GM12878 (cell line): ENCODE measurements at regions not wholly inside any gene's neighbourhood (a gene's known extent, or its start where the extent isn't known, plus 50 kb on each side); places are given as distances from the start of the nearest gene placed in this dataset.

Experiments used
- ATAC-seq: fragments of 200-7000 bp; cut with Tn5 transposase; 3 replicates; pipeline ENCODE4 v1.9.1; 2020; ENCODE audit warnings: mild to moderate bottlenecking, moderate library complexity
- BruUV-seq: library from RNA; stranded (reverse); fragments of 400-500 nt; replicated peaks from 2 replicates; lab custom pipeline; 2021; lab: Mats Ljungman, UMichigan
- CTCF ChIA-PET: fragments of 300-600 bp; sonication (Branson Sonifier 250); formaldehyde crosslinking; extraction: SDS; loops from one replicate; lab custom pipeline; 2021; ENCODE audit warnings: inconsistent platforms; lab: Yijun Ruan, JAX
- POLR2A ChIA-PET: fragments of 350-600 bp; formaldehyde crosslinking; extraction: SDS; loops from one replicate; lab custom pipeline; 2021; ENCODE audit warnings: inconsistent platforms; lab: Charles Lee
- RAD21 ChIA-PET: fragments of 300-600 bp; sonication (Branson Sonifier 250); formaldehyde crosslinking; loops from one replicate; lab custom pipeline; 2023; ENCODE audit warnings: antibody characterized with exemption; ENCODE audit not compliant: unreplicated experiment; lab: Charles Lee
- SMC1A ChIA-PET: fragments of 300-600 bp; sonication (Branson Sonifier 250); formaldehyde crosslinking; loops from one replicate; lab custom pipeline; 2023; ENCODE audit not compliant: unreplicated experiment, uncharacterized antibody; lab: Charles Lee
- DNase-seq: peaks from one replicate; pipeline ENCODE4 v3.0.0-alpha.2; 2011; ENCODE audit warnings: low read depth, low spot score
- FAIRE-seq: peaks from 3 replicates; lab custom pipeline; 2011; peaks lifted over from hg19 to GRCh38; lab: Jason Lieb, UNC
- H2AFZ ChIP-seq: 2 replicates; pipeline ENCODE4 v1.6.0; 2011; ENCODE audit warnings: low read depth, low read length, control low read depth; ENCODE audit not compliant: control insufficient read depth
- H3K27ac ChIP-seq: 2 replicates; pipeline ENCODE4 v1.5.1; 2011; ENCODE audit warnings: control low read depth; ENCODE audit not compliant: control insufficient read depth, insufficient read depth
- H3K27me3 ChIP-seq, 2 experiments: replicated peaks in 1 of 2; 2 replicates each; pipeline versions ENCODE4 v1.6.0 to v1.6.1; 2011; ENCODE audit warnings: low read length in 1 of 2; ENCODE audit not compliant: control insufficient read depth in 2 of 2, insufficient read depth in 2 of 2
- H3K36me3 ChIP-seq, 2 experiments: 2 replicates each; pipeline ENCODE4 v1.5.1; 2011; ENCODE audit warnings: low read length in 1 of 2; ENCODE audit not compliant: control insufficient read depth in 2 of 2, insufficient read depth in 2 of 2
- H3K4me1 ChIP-seq: 2 replicates; pipeline ENCODE4 v1.6.1; 2011; ENCODE audit warnings: mild to moderate bottlenecking, low read length, moderate library complexity, mixed read lengths; ENCODE audit not compliant: control insufficient read depth, insufficient read depth
- H3K4me2 ChIP-seq: 2 replicates; pipeline ENCODE4 v1.6.0; 2011; ENCODE audit warnings: control low read depth; ENCODE audit not compliant: control insufficient read depth, insufficient read depth
- H3K4me3 ChIP-seq: fragments of 200-600 bp; sonication (generic); 2 replicates; pipeline ENCODE4 v1.5.1; 2016
- H3K79me2 ChIP-seq: 2 replicates; pipeline ENCODE4 v1.6.0; 2011; ENCODE audit warnings: low read length; ENCODE audit not compliant: control insufficient read depth, insufficient read depth
- H3K9ac ChIP-seq: 2 replicates; pipeline ENCODE4 v1.8.0; 2011; ENCODE audit warnings: low read length, control low read depth, mixed read lengths; ENCODE audit not compliant: control insufficient read depth, insufficient read depth
- H3K9me3 ChIP-seq: replicated peaks from 3 replicates; pipeline ENCODE4 v1.5.1; 2011; ENCODE audit warnings: mild to moderate bottlenecking, low read length; ENCODE audit not compliant: control insufficient read depth, insufficient read depth
- H4K20me1 ChIP-seq: 2 replicates; pipeline ENCODE4 v1.6.0; 2011; ENCODE audit not compliant: control insufficient read depth, insufficient read depth
- ESRRA ChIP-seq: IDR thresholded peaks from 2 replicates; pipeline ENCODE4 v1.6.1; 2012; ENCODE audit warnings: mild to moderate bottlenecking, low read length, improper control_type of control experiment
- FOXM1 ChIP-seq: IDR thresholded peaks from 2 replicates; pipeline ENCODE4 v1.6.1; 2012; ENCODE audit warnings: low read depth, mild to moderate bottlenecking, inconsistent platforms, low read length, moderate library complexity
- HDGF ChIP-seq: fragments of 450-650 bp; IDR thresholded peaks from 2 replicates; pipeline ENCODE4 v1.6.1; 2016; ENCODE audit warnings: antibody characterized with exemption
- IKZF1 ChIP-seq: fragments of 450-650 bp; conservative IDR thresholded peaks from 2 replicates; pipeline ENCODE4 v1.6.1; 2017; ENCODE audit warnings: antibody characterized with exemption, mild to moderate bottlenecking
- IRF4 ChIP-seq: IDR thresholded peaks from 2 replicates; pipeline ENCODE4 v1.6.1; 2011; ENCODE audit warnings: low read depth, low read length
- NR2C1 ChIP-seq: fragments of 450-650 bp; IDR thresholded peaks from 2 replicates; pipeline ENCODE4 v1.6.1; 2017; ENCODE audit warnings: antibody characterized with exemption, mild to moderate bottlenecking, moderate library complexity
- PAX8 ChIP-seq: fragments of 450-650 bp; IDR thresholded peaks from 2 replicates; pipeline ENCODE4 v1.6.1; 2017; ENCODE audit warnings: mild to moderate bottlenecking, moderate library complexity
- SUZ12 ChIP-seq: fragments of 200-600 bp; sonication (generic); IDR thresholded peaks from one replicate; pipeline ENCODE4 v1.6.1; 2018; ENCODE audit warnings: antibody characterized with exemption, mild to moderate bottlenecking; ENCODE audit not compliant: unreplicated experiment
- TAF1 ChIP-seq: IDR thresholded peaks from 2 replicates; pipeline ENCODE4 v1.6.1; 2011; ENCODE audit warnings: mild to moderate bottlenecking, low read depth, low read length, borderline replicate concordance
- WGBS: methylation state at CpG from one replicate; pipeline ENCODE4 v1.1.6; 2016; ENCODE audit warnings: low lambda C conversion rate; ENCODE audit not compliant: insufficient replicate concordance, insufficient coverage; ENCODE audit errors: missing lambda C conversion rate; 5-methylcytosine and 5-hydroxymethylcytosine counted together
- in situ Hi-C: fragments of 300-500 bp; cut with MboI; formaldehyde crosslinking; loops from 9 replicates; pipeline ENCODE4 v1.14.3; 2018; ENCODE audit warnings: mixed read lengths
- intact Hi-C: fragments of 100-400 bp; cut with micrococcal nuclease; formaldehyde crosslinking; loops from one replicate; pipeline ENCODE4 v1.14.2; 2022; ENCODE audit not compliant: unreplicated experiment
- TF ChIP-seq, protein P1 (sequence below): IDR thresholded peaks from 2 replicates; pipeline ENCODE4 v1.6.1; 2012; ENCODE audit warnings: low read depth, low read length, improper control_type of control experiment
- TF ChIP-seq, protein P2 (sequence below): IDR thresholded peaks from 2 replicates; pipeline ENCODE4 v1.6.1; 2011; ENCODE audit warnings: low read depth, mild to moderate bottlenecking, low read length, moderate library complexity, borderline replicate concordance; ENCODE audit errors: extremely low read depth
- TF ChIP-seq, protein P3 (sequence below): fragments of 450-650 bp; IDR thresholded peaks from 2 replicates; pipeline ENCODE4 v1.6.1; 2017; ENCODE audit warnings: low read depth, mild to moderate bottlenecking, moderate library complexity
- TF ChIP-seq, protein P4 (sequence below): IDR thresholded peaks from 2 replicates; pipeline ENCODE4 v1.6.1; 2012; ENCODE audit warnings: improper control_type of control experiment, low read depth, low read length; ENCODE audit not compliant: insufficient replicate concordance

DNA sequence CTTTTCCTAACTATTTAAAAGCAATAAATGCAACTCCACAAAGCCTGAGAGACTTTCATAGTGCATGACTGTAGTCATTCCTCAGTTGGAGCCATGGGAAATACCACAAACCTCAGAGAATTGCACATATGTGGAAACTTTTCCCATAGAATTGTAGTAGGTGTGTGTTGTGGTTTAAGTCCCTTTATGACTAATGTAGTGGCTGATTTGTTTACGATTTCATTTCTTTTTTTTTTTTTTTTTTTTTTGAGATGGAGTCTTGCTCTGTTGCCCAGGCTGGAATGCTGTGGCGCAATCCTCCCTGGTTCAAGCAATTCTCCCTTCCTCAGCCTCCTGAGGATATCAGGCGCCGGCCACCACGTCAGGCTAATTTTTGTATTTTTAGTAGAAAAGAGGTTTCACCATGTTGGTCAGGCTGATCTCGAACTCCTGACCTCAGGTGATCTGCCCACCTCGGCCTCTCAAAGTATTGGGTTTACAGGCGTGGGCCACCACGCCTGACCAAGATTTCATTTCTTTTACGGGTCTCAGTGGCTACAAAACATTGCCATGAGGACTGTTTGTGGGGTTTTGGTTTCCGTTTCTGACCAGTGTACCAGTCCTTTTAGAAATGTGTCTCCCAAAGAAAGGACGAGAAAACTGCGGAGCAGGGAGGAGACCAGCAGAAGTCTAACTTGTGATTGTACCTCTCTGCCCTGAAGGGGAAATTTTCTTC is 212.1 kb upstream of the MARCKS start (continued):
- TF ChIP-seq, protein P1, sequence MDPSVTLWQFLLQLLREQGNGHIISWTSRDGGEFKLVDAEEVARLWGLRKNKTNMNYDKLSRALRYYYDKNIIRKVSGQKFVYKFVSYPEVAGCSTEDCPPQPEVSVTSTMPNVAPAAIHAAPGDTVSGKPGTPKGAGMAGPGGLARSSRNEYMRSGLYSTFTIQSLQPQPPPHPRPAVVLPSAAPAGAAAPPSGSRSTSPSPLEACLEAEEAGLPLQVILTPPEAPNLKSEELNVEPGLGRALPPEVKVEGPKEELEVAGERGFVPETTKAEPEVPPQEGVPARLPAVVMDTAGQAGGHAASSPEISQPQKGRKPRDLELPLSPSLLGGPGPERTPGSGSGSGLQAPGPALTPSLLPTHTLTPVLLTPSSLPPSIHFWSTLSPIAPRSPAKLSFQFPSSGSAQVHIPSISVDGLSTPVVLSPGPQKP, result no peak
- TF ChIP-seq, protein P2, sequence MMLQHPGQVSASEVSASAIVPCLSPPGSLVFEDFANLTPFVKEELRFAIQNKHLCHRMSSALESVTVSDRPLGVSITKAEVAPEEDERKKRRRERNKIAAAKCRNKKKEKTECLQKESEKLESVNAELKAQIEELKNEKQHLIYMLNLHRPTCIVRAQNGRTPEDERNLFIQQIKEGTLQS, result no peak
- TF ChIP-seq, protein P3, sequence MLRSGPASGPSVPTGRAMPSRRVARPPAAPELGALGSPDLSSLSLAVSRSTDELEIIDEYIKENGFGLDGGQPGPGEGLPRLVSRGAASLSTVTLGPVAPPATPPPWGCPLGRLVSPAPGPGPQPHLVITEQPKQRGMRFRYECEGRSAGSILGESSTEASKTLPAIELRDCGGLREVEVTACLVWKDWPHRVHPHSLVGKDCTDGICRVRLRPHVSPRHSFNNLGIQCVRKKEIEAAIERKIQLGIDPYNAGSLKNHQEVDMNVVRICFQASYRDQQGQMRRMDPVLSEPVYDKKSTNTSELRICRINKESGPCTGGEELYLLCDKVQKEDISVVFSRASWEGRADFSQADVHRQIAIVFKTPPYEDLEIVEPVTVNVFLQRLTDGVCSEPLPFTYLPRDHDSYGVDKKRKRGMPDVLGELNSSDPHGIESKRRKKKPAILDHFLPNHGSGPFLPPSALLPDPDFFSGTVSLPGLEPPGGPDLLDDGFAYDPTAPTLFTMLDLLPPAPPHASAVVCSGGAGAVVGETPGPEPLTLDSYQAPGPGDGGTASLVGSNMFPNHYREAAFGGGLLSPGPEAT, result peak; percentile 93
- no peak for TF ChIP-seq SUZ12
- TF ChIP-seq, all 136 proteins: peak for 52

DNA sequence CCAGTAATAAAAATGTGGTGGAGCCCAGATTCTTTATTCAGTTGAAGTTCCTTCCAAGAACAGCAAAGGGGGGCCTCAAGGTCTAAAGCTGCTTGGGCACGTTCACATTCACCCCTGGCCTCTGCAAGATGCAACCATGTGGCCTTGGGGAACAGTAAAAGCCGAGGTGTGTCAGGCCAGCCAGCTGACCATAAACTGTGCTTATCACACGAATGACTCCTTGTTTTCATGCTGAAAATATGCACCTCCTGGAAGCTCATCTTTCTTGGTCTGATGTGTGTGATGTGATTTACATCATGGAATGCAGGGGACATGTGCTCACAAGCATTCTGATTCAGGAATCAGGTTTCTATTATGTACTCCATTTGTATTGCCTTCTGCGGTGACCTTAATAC is 211.6 kb upstream of the MARCKS start:
- Histone ChIP-seq H3K27me3 (no peaks in the 10 kb centered on the region), H3K9me3 (no peaks in the 10 kb centered on the region), H3K4me1 (peaks cover 56% of the 10 kb centered on the region), H3K4me2 (peak overlapping the region; percentile 67), H2AFZ (peak overlapping the region; percentile 33), H4K20me1 (no peaks in the 10 kb centered on the region), H3K4me3 (peak overlapping the region; percentile 22; the same call in 1 of the 2 replicates), H3K27ac (peak overlapping the region; percentile 89), H3K9ac (peak overlapping the region; percentile 58), H3K79me2 (peaks cover 11% of the 10 kb centered on the region), H3K36me3 (no peaks in the 10 kb centered on the region)
- WGBS, result 17% methylated on average over 4 of the region's 4 CpGs
- ChIA-PET SMC1A (interaction anchor here (0.6 to 10.5 kb wide), 14 partner anchors 14 to 1798 kb away, joined by 3 to 489 read pairs (median 5); no protein-coding TSS in a partner anchor), CTCF (interaction anchor here (0.9 to 9.3 kb wide), 8 partner anchors 10 to 339 kb away, joined by 3 to 146 read pairs (median 8); no protein-coding TSS in a partner anchor), POLR2A (interaction anchor here (0.5 to 9.3 kb wide), 9 partner anchors 10 to 219 kb away, joined by 3 to 304 read pairs (median 8); no protein-coding TSS in a partner anchor), RAD21 (interaction anchor here (0.7 to 10.5 kb wide), 13 partner anchors 8 to 234 kb away, joined by 3 to 395 read pairs (median 6); no protein-coding TSS in a partner anchor)
- peak; percentile 49 for ATAC-seq
- BruUV-seq, result no TSS peak
- in situ Hi-C loops (loop anchor here (25.0 kb wide), 2 partner anchors 1808 to 1908 kb away; no protein-coding TSS in a partner anchor), intact Hi-C loops (loop anchor here (5.0 to 10.0 kb wide), 3 partner anchors 112 to 319 kb away; no protein-coding TSS in a partner anchor)
- DNase-seq, result no peak
- FAIRE-seq, result no peak
- 0 out of 2 replicates have a peak, but pooled peaks have one; percentile 19 for TF ChIP-seq NR2C1
- TF ChIP-seq IKZF1, result peak; percentile 31; the same call in 1 of the 2 replicates
- no peak for TF ChIP-seq IRF4
- TF ChIP-seq, protein P4, sequence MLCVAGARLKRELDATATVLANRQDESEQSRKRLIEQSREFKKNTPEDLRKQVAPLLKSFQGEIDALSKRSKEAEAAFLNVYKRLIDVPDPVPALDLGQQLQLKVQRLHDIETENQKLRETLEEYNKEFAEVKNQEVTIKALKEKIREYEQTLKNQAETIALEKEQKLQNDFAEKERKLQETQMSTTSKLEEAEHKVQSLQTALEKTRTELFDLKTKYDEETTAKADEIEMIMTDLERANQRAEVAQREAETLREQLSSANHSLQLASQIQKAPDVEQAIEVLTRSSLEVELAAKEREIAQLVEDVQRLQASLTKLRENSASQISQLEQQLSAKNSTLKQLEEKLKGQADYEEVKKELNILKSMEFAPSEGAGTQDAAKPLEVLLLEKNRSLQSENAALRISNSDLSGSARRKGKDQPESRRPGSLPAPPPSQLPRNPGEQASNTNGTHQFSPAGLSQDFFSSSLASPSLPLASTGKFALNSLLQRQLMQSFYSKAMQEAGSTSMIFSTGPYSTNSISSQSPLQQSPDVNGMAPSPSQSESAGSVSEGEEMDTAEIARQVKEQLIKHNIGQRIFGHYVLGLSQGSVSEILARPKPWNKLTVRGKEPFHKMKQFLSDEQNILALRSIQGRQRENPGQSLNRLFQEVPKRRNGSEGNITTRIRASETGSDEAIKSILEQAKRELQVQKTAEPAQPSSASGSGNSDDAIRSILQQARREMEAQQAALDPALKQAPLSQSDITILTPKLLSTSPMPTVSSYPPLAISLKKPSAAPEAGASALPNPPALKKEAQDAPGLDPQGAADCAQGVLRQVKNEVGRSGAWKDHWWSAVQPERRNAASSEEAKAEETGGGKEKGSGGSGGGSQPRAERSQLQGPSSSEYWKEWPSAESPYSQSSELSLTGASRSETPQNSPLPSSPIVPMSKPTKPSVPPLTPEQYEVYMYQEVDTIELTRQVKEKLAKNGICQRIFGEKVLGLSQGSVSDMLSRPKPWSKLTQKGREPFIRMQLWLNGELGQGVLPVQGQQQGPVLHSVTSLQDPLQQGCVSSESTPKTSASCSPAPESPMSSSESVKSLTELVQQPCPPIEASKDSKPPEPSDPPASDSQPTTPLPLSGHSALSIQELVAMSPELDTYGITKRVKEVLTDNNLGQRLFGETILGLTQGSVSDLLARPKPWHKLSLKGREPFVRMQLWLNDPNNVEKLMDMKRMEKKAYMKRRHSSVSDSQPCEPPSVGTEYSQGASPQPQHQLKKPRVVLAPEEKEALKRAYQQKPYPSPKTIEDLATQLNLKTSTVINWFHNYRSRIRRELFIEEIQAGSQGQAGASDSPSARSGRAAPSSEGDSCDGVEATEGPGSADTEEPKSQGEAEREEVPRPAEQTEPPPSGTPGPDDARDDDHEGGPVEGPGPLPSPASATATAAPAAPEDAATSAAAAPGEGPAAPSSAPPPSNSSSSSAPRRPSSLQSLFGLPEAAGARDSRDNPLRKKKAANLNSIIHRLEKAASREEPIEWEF, result peak; percentile 58
- TF ChIP-seq FOXM1, result no peak
- no peak for TF ChIP-seq PAX8
- TF ChIP-seq HDGF, result no peak
- no peak for TF ChIP-seq TAF1
- TF ChIP-seq ESRRA, result no peak
